OCI-LY1 (cell line): ENCODE measurements at regions not wholly inside any gene's neighbourhood (a gene's known extent, or its start where the extent isn't known, plus 50 kb on each side); places are given as distances from the start of the nearest gene placed in this dataset.

Source experiments
- H2AFZ ChIP-seq: fragments of 200-600 bp; sonication (generic), shearing (Covaris generic); 2 replicates; pipeline ENCODE4 v1.6.0; 2014; ENCODE audit warnings: antibody characterized with exemption, mild to moderate bottlenecking, low read length
- H3F3A ChIP-seq: fragments of 200-600 bp; sonication (generic), shearing (Covaris generic); 2 replicates; pipeline ENCODE4 v1.6.0; 2014; ENCODE audit warnings: mild to moderate bottlenecking, antibody characterized with exemption, low read length, moderate library complexity; ENCODE audit not compliant: insufficient read depth
- H3K27ac ChIP-seq: fragments of 200-600 bp; sonication (generic); 2 replicates; pipeline ENCODE4 v1.5.1; 2014; ENCODE audit warnings: low read length, mixed run types, mild to moderate bottlenecking, low read depth; ENCODE audit not compliant: poor library complexity, severe bottlenecking
- H3K27me3 ChIP-seq: fragments of 200-600 bp; sonication (generic); 2 replicates; pipeline ENCODE4 v1.6.0; 2014; ENCODE audit warnings: antibody characterized with exemption, mild to moderate bottlenecking, low read length, moderate library complexity; ENCODE audit not compliant: insufficient read depth
- H3K36me3 ChIP-seq: fragments of 200-600 bp; sonication (generic); 2 replicates; pipeline ENCODE4 v1.6.1; 2014; ENCODE audit warnings: mild to moderate bottlenecking, antibody characterized with exemption, low read length, moderate library complexity, mixed read lengths; ENCODE audit not compliant: insufficient read depth
- H3K4me1 ChIP-seq: fragments of 200-600 bp; sonication (generic); 2 replicates; pipeline ENCODE4 v1.5.1; 2014; ENCODE audit warnings: mild to moderate bottlenecking, low read length, moderate library complexity; ENCODE audit not compliant: insufficient read depth, severe bottlenecking
- H3K4me2 ChIP-seq: fragments of 200-600 bp; sonication (generic), shearing (Covaris generic); 2 replicates; pipeline ENCODE4 v1.6.1; 2014; ENCODE audit warnings: low read length
- H3K4me3 ChIP-seq: fragments of 200-600 bp; sonication (generic); 2 replicates; pipeline ENCODE4 v1.5.1; 2014; ENCODE audit warnings: low read length, low read depth, mild to moderate bottlenecking, mixed read lengths; ENCODE audit not compliant: poor library complexity, severe bottlenecking
- H3K79me2 ChIP-seq: fragments of 200-600 bp; shearing (Covaris generic); 2 replicates; pipeline ENCODE4 v1.6.1; 2016; ENCODE audit warnings: mixed run types, low read length, mixed read lengths; ENCODE audit not compliant: insufficient read depth
- H3K9ac ChIP-seq: fragments of 200-600 bp; sonication (generic), shearing (Covaris generic); 2 replicates; pipeline ENCODE4 v1.6.1; 2014; ENCODE audit warnings: mild to moderate bottlenecking, low read length, mixed read lengths
- H3K9me2 ChIP-seq: fragments of 200-600 bp; sonication (generic), shearing (Covaris generic); 2 replicates; pipeline ENCODE4 v1.6.1; 2014; ENCODE audit warnings: low read depth, mild to moderate bottlenecking, low read length, mixed read lengths
- H3K9me3 ChIP-seq: fragments of 200-600 bp; shearing (Covaris generic); 2 replicates; pipeline ENCODE4 v1.6.1; 2014; ENCODE audit warnings: low read length, mixed read lengths
- H4K20me1 ChIP-seq: fragments of 200-600 bp; sonication (generic), shearing (Covaris generic); 2 replicates; pipeline ENCODE4 v1.6.0; 2016; ENCODE audit warnings: mild to moderate bottlenecking, low read length; ENCODE audit not compliant: insufficient read depth
- CTCF ChIP-seq: fragments of 200-600 bp; sonication (generic), shearing (Covaris generic); IDR thresholded peaks from 2 replicates; pipeline ENCODE4 v1.5.1; 2017; ENCODE audit warnings: mild to moderate bottlenecking, antibody characterized with exemption, low read length, moderate library complexity, mixed read lengths
- EZH2 ChIP-seq: fragments of 200-600 bp; sonication (generic), shearing (Covaris generic); IDR thresholded peaks from 2 replicates; pipeline ENCODE4 v1.8.0; 2017; ENCODE audit warnings: borderline replicate concordance, mixed run types, mild to moderate bottlenecking, antibody characterized with exemption, low read length, moderate library complexity, mixed read lengths

GRCh38 chr16:63315229-63315628 lies 1279.0 kb upstream of the CDH8 start:
- Histone ChIP-seq H2AFZ (no peak overlapping the region), H3K9me3 (no peaks in the 10 kb centered on the region), H3K36me3 (no peaks in the 10 kb centered on the region), H3K4me1 (no peaks in the 10 kb centered on the region), H3K79me2 (no peaks in the 10 kb centered on the region), H3K27ac (no peak overlapping the region), H3K9ac (no peak overlapping the region), H3K4me3 (no peak overlapping the region), H3K4me2 (no peak overlapping the region), H3F3A (no peaks in the 10 kb centered on the region), H3K27me3 (no peaks in the 10 kb centered on the region), H4K20me1 (no peaks in the 10 kb centered on the region), H3K9me2 (no peaks in the 10 kb centered on the region)
- no peak for TF ChIP-seq CTCF
- TF ChIP-seq EZH2 = no peak

DNA sequence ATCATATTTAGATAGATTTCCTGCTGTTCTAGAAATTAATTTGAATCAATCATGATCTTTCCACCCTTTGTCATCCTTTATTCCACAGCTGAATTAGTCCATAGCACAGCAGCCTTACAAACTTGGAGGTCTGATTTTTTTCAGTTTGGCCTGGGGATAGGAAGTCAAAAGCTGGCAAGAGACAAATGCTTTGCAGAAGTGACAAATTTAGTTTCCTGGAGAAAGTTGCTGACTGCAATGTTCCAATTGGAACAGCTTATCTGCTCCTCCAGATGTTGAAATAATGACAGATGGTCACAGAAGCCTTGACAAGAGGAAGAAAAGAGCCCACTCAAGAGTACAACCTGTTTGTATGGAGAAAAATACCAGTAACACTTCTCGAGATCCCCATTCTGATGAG lies 1276.1 kb upstream of the CDH8 start:
- TF ChIP-seq CTCF (no peak), EZH2 (no peak)

GRCh38 chr16:63311313-63311712 lies 1275.1 kb upstream of the CDH8 start:
- no peaks in the 10 kb centered on the region for H3F3A ChIP-seq
- no peaks in the 10 kb centered on the region for H3K4me1 ChIP-seq
- no peak overlapping the region for H3K4me3 ChIP-seq
- H3K9me2 ChIP-seq = no peaks in the 10 kb centered on the region
- no peaks in the 10 kb centered on the region for H4K20me1 ChIP-seq
- no peak overlapping the region for H3K4me2 ChIP-seq
- H3K36me3 ChIP-seq = no peaks in the 10 kb centered on the region
- no peaks in the 10 kb centered on the region for H3K9me3 ChIP-seq
- H3K9ac ChIP-seq = no peak overlapping the region
- no peaks in the 10 kb centered on the region for H3K79me2 ChIP-seq
- H3K27ac ChIP-seq = no peak overlapping the region
- TF ChIP-seq EZH2 = no peak
- TF ChIP-seq CTCF = no peak
- no peaks in the 10 kb centered on the region for H3K27me3 ChIP-seq
- no peak overlapping the region for H2AFZ ChIP-seq

More for the DNA sequence above, 1276.1 kb upstream of the CDH8 start:
- no peaks in the 10 kb centered on the region for H3F3A ChIP-seq
- no peaks in the 10 kb centered on the region for H3K9me2 ChIP-seq
- no peaks in the 10 kb centered on the region for H3K79me2 ChIP-seq
- no peaks in the 10 kb centered on the region for H4K20me1 ChIP-seq
- H3K4me3 ChIP-seq = no peak overlapping the region
- no peak overlapping the region for H3K9ac ChIP-seq
- H3K27me3 ChIP-seq = no peaks in the 10 kb centered on the region
- no peaks in the 10 kb centered on the region for H3K9me3 ChIP-seq
- H2AFZ ChIP-seq = no peak overlapping the region
- no peak overlapping the region for H3K27ac ChIP-seq
- no peak overlapping the region for H3K4me2 ChIP-seq
- H3K36me3 ChIP-seq = no peaks in the 10 kb centered on the region
- H3K4me1 ChIP-seq = no peaks in the 10 kb centered on the region
